CD4-positive, alpha-beta T cell treated with Interleukin-2 at 100 ng/mL for 4 hours (primary cell): ENCODE measurements at regions not wholly inside any gene's neighbourhood (a gene's known extent, or its start where the extent isn't known, plus 50 kb on each side); places are given as distances from the start of the nearest gene placed in this dataset.
"Not testable (repeated sequence)": the region's sequence is repeated elsewhere in the genome, so short reads cannot be mapped to it uniquely, and the experiment has no call there.

Experiments
- DNase-seq: peaks from one replicate; pipeline ENCODE4 v3.0.0-alpha.2; 2020; ENCODE audit warnings: low spot score

DNA sequence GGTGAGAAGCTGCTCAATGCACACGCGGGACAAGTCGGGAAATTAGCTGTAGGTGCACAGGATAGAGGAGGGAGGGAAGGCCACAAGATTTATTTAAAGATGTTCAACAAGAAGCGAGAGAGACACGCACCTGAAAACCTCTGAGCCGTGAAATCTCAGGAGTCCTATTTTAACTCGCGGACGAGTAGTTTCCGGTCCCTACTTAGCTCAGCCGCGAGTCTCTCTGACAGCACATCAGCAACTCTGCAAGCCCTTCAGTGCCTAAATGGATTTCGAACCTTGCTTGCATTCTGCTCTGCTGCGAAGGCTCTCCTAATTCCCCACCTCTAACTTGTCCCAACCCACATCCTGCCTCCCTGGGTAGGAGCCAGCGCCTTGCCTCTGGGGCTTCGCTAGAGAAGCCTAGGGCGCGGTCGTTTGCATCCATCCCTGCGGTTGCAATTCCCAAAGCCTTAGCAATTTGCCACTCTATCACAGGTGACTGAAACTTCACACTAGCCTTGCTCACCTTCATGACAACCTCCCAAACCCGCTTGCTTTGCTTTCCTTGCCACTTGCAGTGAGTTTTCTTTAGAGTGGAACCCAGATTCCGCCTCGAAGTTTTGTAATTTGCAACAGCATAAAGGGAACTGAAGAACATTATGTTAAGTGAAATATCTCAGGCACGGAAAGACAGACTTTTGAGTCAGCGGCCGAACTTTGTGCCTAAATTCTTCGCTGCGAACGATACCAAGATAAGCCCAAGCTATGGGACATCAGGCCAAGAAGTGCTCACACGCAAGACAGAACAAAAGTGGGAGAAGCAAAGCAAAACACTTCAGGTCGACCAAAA, 202.8 kb downstream of the KDM5D start:
- DNase-seq = no peak

DNA sequence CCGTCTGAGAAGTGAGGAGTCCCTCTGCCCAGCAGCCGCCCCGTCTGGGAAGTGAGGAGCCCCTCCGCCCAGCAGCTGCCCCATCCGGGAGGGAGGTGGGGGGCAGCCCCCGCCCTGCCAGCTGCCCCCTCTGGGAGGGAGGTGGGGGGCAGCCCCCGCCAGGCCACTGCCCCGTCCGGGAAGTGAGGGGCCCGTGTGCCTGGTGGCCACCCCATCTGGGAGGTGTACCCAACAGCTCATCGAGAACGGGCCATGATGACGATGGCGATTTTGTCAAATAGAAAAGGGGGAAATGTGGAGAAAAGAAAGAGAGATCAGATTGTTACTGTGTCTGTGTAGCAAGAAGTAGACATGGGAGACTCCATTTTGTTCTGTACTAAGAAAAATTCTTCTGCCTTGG, 208.8 kb downstream of the KDM5D start:
- not testable (repeated sequence) for DNase-seq

DNA sequence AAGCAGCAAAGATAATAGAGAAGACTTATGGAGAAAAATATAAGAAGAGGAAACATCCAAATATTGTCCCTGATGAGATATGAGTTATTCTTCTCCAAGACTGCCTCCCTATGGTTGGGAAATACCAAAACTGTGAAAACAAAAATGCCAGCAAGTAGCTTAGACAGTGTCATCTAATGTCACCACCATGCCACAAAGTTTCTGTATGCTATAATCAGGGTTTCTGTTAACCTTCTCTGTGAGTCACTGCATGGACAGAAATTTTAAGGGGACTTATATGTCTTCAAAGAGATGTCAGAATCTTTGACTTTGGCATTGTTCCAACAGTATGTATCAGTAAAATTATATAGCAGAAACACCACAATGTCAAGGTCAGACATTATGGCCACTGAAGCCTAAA, 222.6 kb downstream of the KDM5D start:
- no peak for DNase-seq

DNA sequence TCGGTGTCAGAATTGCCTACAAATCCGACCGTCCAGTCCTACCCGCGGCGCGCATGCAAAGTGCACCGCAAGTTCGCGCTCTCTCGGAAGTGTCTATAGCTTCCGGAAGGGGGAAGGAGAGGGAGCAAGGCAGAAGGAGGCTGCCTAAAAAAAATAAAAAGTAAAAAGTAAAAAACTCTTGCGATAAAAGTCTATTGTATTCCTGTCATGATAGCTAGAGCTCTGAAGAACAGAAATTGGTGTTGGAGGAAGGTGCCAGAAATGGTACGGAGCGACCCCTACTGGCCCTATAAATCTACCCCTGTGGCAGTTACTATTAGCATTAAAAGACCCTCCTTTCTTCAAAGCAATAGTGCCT, 241.5 kb downstream of the KDM5D start:
- peak; percentile 37 for DNase-seq

DNA sequence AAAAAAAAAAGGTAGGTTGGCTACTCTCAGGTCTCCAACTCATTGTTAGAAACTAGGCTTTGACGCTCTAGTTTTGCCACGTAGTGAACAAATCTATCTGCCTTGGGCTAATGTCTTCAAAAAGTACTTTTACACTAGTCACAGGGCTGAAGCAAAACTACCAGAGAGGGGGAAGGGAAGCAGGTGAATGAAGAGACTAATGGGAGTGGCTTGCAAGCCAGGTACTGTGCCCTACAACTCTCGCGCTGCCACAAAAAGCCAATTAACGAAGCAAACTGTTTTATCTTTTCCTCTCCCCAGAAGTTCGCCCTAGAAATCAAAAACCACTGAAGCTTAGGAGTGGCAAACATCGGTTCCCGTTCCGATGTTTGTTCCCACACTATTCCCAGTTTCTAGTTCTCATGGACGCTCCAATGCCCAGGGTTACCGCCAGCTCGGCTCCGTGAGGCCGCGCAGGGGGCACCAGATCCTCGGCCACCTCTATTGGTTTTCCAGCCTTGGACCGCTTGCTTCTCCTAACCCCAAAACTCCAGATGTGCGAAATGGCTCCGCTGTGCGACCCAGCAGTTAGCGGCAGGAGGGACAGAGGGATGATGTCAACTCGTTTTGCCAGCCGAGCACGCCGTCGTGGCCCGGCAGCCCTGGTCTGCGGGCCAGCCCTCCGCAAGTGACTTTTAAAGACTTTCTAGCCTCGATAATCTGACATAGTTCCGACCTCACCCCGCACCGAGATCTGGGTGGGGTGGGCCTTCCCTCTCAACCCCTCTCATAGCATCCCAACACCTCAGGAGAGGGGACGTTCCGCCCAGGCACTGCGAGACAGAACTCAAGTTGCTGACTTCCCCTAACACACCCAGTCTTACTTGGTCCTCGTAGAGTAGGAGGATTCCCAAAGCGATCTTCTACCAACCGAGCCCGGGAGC, 242.1 kb downstream of the KDM5D start:
- peak; percentile 35 for DNase-seq

DNA sequence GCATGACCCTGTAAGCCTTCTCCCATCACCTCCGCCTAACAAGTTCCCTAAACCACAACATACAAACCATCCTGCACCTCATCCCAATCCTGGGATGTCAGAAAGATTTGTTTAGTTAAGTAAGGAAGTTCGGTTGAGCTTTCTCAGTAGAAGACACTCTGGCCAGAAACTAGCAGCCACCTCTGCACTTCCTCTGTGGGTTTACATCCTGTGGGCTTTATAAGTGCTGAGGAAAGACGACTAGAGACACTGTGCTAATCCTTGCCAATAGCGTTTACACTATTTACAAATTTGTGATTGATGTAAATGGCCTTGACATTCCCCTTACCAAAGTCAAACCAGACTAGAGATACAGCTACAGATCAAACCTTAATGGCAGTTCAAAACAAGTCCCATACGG, 246.0 kb downstream of the KDM5D start:
- peak; percentile 24 for DNase-seq

DNA sequence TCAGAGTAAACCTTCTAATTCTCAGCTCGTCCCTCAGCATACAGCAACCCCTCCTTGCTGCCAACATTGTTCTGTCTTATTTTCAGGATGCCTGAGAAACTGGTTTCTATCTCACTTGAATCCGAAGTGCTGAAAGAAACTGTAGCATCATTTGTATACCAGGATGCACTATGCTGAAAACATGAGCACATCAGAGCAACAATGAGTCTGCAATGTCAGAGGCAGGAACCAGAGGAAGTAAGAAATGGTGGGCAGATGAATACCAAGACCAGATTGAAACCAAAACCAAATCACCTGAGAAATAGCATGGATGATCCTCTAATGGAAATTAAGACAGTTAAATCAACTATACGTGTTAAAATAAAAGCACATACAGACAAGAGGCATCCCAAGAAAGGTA, 257.0 kb downstream of the KDM5D start:
- no peak for DNase-seq

DNA sequence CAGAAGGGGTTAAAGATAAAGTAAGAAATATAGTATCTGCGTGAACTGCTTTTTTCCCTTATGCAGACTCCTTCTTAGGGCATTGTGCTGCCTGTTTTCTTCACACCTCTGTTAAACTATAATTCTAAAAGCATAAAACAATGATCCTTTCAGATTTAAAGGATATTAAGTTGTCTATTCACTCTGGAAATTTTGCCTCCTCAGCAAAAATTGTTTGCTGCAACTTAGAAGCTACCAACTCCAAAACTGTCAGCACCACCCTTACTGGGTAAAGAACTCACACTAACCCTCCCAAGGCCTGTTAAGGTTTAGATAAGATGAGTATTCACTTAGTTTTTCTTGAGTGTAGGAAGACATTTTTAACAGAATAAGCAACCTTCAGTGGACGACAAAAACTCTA, 259.5 kb downstream of the KDM5D start:
- no peak for DNase-seq

DNA sequence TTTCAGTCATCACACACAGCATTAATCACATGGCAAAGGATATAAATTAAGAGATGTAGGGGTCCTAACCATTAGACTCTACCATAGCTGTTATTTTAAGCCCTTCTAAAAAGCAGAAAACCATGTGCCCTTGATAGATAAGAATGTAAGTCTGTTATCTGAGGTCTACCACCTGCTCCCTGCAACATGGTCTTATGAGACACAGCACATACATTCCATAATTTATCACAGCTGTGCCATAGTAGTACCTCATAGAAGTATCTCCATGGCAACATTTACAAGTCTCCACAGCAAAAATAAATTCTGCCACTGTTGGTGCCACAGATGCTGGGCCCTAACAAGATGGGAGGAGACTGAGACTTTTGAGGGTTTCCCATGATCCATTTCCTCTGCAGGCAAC, 265.4 kb downstream of the KDM5D start:
- no peak for DNase-seq

DNA sequence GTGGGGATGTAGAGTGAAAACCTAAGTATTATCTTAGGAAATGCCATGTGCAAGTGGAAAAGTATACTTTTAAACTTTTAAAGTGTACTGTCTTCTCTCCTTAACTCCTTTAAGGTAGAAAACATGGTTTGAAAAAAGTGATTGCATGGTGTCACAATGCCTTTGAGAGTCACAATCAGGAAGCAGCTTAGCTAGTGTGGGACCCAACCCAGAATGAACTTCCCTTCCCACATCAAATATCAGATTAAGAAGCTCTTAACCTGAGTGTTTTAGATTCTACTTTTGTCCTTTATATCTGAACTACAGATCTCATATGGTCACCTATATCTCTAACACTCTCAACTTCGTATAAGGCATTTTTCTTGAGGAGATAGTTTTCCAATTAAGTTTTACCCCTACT, 266.6 kb downstream of the KDM5D start:
- DNase-seq = no peak

DNA sequence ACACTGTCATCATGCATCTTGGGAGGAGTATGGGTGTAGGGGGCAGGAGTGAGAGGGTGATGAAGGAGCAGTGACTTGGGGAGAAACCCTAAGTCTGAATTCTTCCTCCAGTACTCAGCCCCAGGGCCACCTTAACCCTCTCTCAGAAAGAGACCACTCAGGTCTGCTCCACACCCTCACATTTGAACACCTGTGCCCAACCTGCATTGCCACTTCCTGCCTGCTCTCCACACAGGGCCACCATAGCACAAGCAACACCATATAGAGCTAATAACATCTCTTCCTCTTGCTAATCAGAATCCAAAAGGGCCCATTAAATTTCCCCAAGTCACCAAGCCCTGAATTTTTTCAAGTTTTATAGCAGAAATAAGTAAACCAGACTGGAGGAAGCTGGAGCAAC, 278.7 kb downstream of the KDM5D start:
- DNase-seq = no peak

DNA sequence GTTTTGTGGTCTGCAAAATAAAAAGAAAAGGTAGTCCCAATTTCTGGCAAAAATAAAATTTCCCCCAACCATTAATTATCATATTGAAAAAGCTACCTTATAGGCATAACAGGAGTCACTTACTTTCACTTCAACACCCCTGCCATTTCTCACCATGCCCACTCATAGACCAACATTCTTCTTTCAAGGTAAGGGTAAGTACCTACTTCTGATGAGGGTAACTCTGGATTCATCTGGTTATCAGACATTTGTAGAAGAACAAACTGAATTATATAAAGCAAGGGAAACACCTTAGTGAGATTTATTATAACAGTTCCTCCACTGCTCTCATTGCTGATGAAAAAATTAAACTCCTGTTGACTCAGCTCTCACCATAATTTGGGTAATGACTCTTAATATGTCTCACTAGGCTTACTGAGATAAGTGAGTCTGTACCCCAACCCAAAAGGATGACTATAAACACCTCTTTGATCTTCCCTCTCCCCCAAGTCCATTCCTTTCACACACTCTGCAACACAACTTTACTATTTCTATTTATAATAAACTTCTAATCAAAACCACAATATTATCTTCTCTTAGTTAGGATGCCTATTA, 287.6 kb downstream of the KDM5D start:
- DNase-seq = no peak

DNA sequence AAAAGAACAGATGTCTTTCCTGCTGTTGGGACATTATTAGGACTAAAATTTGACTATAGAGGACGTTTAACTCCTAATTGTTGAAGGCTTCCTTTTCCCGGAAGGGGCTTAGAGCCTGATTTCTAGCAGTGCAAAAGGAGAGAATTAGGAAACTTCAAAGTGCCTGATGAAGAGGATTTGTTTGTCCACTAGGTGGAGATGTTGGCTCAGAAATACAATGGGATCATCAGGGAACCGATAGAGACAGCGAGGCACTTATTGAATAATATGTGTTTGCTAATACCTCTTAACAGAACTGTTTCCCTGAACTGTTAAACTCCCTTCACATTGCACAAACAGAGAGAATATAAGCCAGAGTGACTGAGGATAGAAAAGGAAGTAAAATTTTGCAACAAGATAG, 311.5 kb downstream of the KDM5D start:
- peak; percentile 61 for DNase-seq

DNA sequence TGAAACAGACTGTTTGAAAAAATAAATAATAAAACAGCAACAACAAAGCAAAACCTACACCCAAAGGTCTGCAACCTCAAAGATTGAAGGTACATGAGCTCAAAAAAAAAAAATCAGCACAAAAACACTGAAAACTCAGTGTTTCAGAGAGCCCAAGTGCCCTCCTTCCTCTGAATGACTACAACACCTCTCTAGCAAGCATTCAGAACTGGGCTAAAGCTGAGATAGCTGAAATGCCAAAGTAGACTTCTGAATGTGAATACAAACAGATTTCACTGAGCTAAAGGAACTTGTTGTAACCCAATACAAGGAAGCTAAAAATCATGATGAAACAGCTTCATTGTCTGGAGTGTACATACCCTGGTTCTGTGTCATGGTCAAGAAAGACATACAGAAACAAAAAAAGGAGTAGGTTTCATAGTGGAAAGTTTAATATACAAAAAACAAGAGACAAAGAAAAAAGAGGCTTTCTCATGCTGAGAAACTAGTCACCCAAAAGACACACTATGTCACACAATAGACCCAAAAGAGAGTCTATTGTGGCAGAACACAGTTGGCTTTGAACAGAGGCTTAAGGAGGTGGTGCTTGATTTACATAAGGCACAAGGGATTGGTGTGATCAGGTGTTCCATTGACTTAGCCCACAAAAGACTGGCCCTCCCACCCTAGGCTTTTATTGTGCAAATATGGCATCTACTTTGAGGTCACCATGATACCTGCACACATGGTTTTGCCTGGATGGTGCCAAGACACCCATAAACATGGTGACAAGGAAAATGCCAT, 316.6 kb downstream of the KDM5D start:
- DNase-seq = no peak

DNA sequence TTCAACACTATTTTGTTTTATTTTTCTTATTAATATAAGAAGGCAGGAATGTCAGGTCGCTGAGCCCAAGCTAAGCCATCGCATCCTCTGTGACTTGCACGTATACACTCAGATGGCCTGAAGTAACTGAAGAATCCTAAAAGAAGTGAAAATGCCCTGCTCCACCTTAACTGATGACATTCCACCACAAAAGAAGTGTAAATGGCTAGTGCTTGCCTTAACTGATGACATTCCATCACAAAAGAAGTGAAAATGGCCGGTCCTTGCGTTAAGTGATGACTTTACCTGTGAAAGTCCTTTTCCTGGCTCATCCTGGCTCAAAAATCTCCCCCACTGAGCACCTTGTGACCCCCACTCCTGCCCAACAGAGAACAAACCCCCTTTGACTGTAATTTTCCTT, 317.3 kb downstream of the KDM5D start:
- not testable (repeated sequence) for DNase-seq

DNA sequence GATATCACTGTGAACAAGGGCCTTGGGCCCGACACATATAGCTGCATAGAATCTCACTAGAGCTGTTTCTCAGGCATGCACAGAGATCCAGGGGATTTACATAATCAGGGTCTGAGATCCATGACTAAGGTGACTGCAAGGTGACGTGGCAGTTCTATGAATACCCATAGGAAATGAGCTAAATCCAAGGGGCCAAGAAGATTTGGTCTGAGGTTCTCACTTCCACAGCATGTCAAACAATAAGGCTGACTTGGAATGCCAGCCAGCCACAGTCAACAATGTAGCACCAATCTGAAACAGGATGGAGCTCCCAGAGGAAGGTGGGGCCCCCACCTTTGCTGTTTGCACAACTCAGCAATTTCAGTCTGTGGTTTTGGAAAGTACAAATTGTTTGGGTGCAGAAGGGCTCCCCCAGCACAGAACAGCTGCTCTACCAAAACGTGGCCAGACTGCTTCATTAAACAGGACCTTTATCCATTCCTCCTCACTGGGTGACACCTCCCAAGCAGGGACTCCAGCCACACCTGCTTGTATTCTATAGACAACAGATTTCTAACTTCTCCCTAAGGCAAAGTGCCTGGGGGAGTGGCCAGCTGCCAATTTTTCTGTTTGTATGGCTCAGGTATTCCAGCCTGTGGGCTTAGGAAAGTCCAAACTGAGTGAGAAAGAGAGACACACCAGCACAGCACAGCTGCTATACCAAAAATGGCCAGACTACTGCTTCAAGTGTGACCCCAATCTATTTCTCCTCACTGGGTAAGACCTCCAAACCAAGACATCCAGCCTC, 333.4 kb downstream of the KDM5D start:
- no peak for DNase-seq

DNA sequence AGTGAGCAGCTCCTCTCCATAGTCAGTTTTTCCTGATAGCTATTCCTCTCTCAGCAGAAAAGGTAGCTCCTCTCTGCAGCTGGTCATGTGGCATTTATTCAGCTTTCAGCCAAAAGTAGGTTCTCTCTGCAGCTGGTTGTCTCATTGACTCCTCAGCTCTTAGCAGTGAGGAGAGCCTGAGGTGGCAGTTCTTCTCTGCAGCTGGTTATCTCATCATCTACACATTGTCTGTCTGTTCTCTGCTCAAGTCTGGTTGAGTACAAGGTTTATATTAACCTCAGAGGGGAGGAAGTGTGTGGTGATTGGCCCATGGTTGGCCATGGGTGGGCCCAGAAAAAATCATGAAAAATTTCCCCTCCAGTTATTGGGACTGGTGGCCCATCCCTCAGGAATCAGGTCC, 338.3 kb downstream of the KDM5D start:
- DNase-seq = no peak

DNA sequence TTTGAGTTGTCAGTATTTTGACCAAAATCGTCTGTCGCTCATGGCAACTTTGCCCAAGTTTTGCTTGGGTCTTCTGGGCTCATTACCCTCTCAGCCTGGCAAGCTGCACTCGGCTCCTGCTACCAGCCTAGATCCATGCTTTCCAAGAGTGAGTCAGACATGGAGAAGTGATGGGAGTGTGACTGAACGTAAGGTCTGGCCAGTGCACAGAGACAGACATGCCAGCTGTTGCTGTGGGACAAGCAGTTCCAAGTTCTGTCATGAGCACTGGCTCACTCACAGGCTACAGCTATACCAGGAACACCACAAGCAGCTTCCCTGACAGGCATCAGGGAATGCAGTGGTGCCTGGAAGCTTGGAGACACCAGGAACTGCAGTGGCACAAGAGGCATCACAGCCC, 338.9 kb downstream of the KDM5D start:
- no peak for DNase-seq

DNA sequence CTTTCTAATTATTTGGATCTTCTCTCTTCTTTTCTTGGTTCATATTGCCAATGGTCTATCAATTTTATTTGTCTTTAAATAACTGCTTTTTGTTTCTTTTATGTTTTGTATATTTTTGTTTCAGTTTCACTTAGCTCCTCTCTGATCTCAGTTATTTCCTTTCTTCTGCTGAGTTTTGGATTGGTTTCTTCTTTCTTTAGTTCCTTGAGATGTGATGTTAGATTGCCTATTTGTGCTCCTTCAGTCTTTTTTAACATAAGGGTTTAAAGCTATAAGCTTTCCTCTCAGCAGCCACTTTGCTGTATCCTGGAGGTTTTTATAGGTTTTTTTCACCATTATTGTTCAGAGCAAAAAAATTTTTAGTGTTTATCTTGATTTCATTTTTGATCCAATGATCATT, 351.6 kb downstream of the KDM5D start:
- DNase-seq = no peak

DNA sequence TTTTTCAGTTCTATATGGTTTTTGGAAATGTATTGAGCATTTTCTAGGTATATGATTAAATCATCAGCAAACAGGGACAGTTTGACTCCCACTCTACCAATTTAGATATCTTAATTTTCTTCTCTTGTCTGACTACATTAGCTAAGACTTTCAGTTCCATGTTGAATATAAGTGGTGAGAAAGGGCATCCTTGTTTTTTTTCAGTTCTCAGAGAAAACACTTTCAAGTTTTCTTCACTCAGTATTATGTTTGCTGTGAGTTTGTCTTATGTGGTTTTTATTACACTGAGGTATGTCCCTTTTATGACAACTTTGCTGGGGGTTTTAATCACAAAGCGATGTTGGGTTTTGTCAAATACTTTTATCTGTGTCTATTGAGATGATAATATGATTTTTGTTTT, 352.6 kb downstream of the KDM5D start:
- DNase-seq = no peak

DNA sequence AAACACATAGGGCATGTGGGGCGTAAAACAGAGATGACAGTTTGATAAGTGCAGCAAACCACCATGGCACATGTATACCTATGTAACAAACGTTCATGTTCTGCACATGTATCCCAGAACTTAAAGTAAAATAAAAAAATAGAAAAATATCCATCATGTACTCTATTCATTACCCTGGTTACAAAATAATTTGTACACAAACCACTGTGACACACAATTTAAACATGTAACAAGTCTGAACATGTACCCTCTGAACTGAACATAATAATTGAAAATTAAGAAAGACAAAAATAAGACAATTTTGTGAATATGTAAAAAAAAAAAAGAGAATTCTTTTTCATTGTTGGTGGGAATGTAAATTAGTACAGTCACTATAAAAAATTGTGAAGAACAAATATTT, 379.2 kb downstream of the KDM5D start:
- no peak for DNase-seq
